Heart right ventricle (tissue), 16 donors: ENCODE measurements at regions not wholly inside any gene's neighbourhood (a gene's known extent, or its start where the extent isn't known, plus 50 kb on each side); places are given as distances from the start of the nearest gene placed in this dataset.

Experiments used
- ATAC-seq, 8 donors: fragments of 200-7000 bp; cut with Tn5 transposase; one replicate each; pipeline ENCODE4 v1.9.1; 2020; ENCODE audit warnings: mild to moderate bottlenecking in 8 of 8, moderate library complexity in 8 of 8, moderate number of reproducible peaks in 1 of 8
- DNase-seq, 2 donors: peaks; one replicate each; pipeline ENCODE4 v3.0.0-alpha.2; 2020
- H3K27ac ChIP-seq, 10 donors: fragments of 200-600 bp; sonication (generic) in 2 of 10; one replicate each; pipeline versions ENCODE4 v1.5.0 to v1.8.0; 2020 to 2022; ENCODE audit warnings: mild to moderate bottlenecking in 3 of 10
- H3K27me3 ChIP-seq, 7 donors: fragments of 200-600 bp; one replicate each; pipeline ENCODE4 v1.8.0; 2021 to 2022; ENCODE audit warnings: mild to moderate bottlenecking in 2 of 7
- H3K36me3 ChIP-seq, 9 donors: fragments of 200-600 bp; sonication (generic) in 1 of 9; one replicate each; pipeline versions ENCODE4 v1.5.0 to v1.8.0; 2020 to 2022; ENCODE audit warnings: mild to moderate bottlenecking in 2 of 9
- H3K4me1 ChIP-seq, 9 donors: fragments of 200-600 bp; sonication (generic) in 1 of 9; one replicate each; pipeline versions ENCODE4 v1.5.0 to v1.8.0; 2020 to 2022; ENCODE audit warnings: mild to moderate bottlenecking in 4 of 9
- H3K4me3 ChIP-seq, 10 donors: fragments of 200-600 bp; sonication (generic) in 2 of 10; one replicate each; pipeline versions ENCODE4 v1.5.0 to v1.8.0; 2020 to 2022; ENCODE audit warnings: mild to moderate bottlenecking in 7 of 10, moderate library complexity in 2 of 10
- H3K9me3 ChIP-seq, 11 donors: fragments of 200-600 bp in 10 of 11; sonication (generic) in 2 of 11; one replicate each; pipeline versions ENCODE4 v1.5.0 to v1.8.0; 2013 to 2022; ENCODE audit warnings: mild to moderate bottlenecking in 2 of 11, control low read depth in 1 of 11, moderate library complexity in 1 of 11
- WGBS, 2 donors: extraction: QIAGEN DNeasy Blood & Tissue Kit; methylation state at CpG; one replicate each; pipeline ENCODE4 v1.1.7; 2013; ENCODE audit warnings: inconsistent platforms in 1 of 2; 5-methylcytosine and 5-hydroxymethylcytosine counted together
- intact Hi-C, 10 donors: fragments of 100-400 bp; cut with DNase I; formaldehyde crosslinking; loops; one replicate each; pipeline versions ENCODE4 v1.11.1 to v1.14.2; 2022
- TF ChIP-seq, protein P1 (sequence below), 9 donors: fragments of 200-600 bp; sonication (generic) in 2 of 9; IDR thresholded peaks; one replicate each; pipeline versions ENCODE4 v1.5.0 to v1.8.0; 2021 to 2022; ENCODE audit warnings: antibody characterized with exemption in 9 of 9, mild to moderate bottlenecking in 5 of 9, moderate library complexity in 1 of 9
- donor health status: Arrhythmogenic right ventricular cardiomyopathy.
- donor health status: ischemic (EF 13 %, LVEDD 7.1; RV severe dilation, severe dysfunction).
- donor health status: healthy with polysubstance abuse.
- donor health status: DM: no; HTN: yes; CAD: no.
- donor health status: DM: no; HTN: no; CAD: no.
- donor health status: ischemic (EF 25% LVEDD 6.9; RV normal size, moderate dysfunction).
- donor health status: ischemic (EF 25% LVEDD 5.7; RV mildly dilated, moderate dysfunction).
- donor health status: healthy.
- donor health status: DM: yes; HTN: yes; CAD: no.
- donor health status: Ischemic cardiomyopathy.
- donor health status: ischemic (EF 35%, LVEDD 5.7; RV mildly dilated, moderate dysfunction).
- donor health status: nonischemic (EF 11% LVEDD 7.7; RV severe dilation, severe dysfunction).
- donor health status: DM: yes; HTN: yes; CAD: no.
- donor health status: PGD.
- donor health status: ischemic (EF 29% LVEDD 5.4; RV normal size, mild dysfunction).
- donor health status: nonischemic (EF 23%, LVEDD 6.1; RV moderate dilation, normal function).

DNA sequence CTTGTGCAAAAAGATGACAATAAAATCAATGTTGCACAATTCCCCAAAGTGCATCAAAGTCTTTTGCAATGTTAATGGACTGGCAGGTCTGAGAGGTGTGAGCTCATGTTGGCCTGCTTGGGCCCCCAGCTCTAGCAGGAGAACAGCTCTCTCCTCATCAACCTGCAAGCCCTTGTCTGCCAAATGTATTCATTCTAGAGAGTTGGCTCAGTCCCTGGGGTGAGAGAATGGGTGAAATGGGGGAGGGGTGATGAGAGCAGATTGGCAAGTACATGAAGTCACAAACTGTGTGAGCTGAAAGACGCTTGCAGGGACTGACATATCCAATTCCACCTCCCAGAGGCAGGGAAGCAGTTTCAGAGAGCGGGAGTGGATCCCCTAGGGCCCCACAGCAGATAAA is 465.1 kb upstream of the ZNF507 start:
- H3K27me3 ChIP-seq, result no peaks in the 10 kb centered on the region
- TF ChIP-seq, protein P1, sequence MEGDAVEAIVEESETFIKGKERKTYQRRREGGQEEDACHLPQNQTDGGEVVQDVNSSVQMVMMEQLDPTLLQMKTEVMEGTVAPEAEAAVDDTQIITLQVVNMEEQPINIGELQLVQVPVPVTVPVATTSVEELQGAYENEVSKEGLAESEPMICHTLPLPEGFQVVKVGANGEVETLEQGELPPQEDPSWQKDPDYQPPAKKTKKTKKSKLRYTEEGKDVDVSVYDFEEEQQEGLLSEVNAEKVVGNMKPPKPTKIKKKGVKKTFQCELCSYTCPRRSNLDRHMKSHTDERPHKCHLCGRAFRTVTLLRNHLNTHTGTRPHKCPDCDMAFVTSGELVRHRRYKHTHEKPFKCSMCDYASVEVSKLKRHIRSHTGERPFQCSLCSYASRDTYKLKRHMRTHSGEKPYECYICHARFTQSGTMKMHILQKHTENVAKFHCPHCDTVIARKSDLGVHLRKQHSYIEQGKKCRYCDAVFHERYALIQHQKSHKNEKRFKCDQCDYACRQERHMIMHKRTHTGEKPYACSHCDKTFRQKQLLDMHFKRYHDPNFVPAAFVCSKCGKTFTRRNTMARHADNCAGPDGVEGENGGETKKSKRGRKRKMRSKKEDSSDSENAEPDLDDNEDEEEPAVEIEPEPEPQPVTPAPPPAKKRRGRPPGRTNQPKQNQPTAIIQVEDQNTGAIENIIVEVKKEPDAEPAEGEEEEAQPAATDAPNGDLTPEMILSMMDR (IDR thresholded peaks at IDR 0.05), result no peak
- DNase-seq (peak in 1 of 2 donors; percentile 32), ATAC-seq (peak; percentile 58 to 94 (median 76))
- peaks cover 0 to 3% (median 0%) of the 10 kb centered on the region in 9 donors for H3K4me1 ChIP-seq
- H3K9me3 ChIP-seq, result no peaks in the 10 kb centered on the region
- no peak overlapping the region for H3K4me3 ChIP-seq
- intact Hi-C loops, result no loop called here
- WGBS, 2 donors, result 15 to 29% methylated on average over 2 of the region's 2 CpGs
- no peaks in the 10 kb centered on the region for H3K36me3 ChIP-seq
- no peak overlapping the region for H3K27ac ChIP-seq

DNA sequence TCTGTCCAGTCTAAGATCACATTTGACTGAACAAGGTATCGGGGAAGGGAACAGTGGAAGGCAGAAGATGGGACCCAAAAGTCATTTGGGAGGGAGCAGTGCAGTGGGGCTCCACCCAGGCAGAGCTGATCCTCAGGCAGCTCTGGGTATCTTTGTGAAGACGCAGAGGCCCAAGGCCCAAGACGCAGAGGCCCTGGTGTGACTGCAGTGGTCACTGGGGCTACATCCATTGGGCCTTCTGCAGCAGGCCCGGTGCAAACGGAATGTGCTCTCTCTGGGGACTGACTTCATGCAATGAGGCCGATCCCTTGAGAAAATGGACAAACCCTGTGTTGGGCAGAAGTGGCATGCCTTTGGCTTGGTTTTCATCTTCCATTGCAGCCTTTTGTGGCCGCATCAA is 463.4 kb upstream of the ZNF507 start:
- Histone ChIP-seq H3K4me1 (peaks cover 0 to 3% (median 0%) of the 10 kb centered on the region in 9 donors), H3K27ac (no peak overlapping the region), H3K36me3 (no peaks in the 10 kb centered on the region), H3K27me3 (no peaks in the 10 kb centered on the region), H3K9me3 (no peaks in the 10 kb centered on the region), H3K4me3 (no peak overlapping the region)
- intact Hi-C loops, result no loop called here
- DNase-seq (no peak), ATAC-seq (no peak)
- WGBS, 2 donors, result 78 to 90% methylated on average over 7 of the region's 7 CpGs
- TF ChIP-seq, protein P1 (IDR thresholded peaks at IDR 0.05), result no peak

DNA sequence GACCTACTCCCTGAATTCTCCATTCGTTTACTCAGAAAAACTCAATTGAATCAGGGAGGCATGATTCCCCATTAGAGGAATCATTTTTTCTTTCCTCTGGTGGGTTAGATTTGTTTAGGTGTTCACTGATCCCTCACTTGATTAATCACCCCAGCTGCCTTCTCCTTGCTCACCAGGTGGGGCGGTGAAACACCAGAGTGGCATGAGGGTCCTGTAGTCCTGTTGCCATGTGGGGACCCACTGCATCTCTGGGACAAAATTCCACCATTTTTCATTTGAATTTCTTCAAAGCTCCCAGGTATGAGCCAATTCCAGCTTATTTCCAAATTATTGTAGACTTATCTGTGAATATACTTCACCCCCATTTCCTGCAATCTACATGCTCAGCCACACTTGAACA is 462.7 kb upstream of the ZNF507 start:
- no peak overlapping the region for H3K4me3 ChIP-seq
- H3K4me1 ChIP-seq, result peaks cover 0 to 3% (median 0%) of the 10 kb centered on the region in 9 donors
- no peaks in the 10 kb centered on the region for H3K36me3 ChIP-seq
- peaks cover 0 to 3% (median 0%) of the 10 kb centered on the region in 7 donors for H3K27me3 ChIP-seq
- intact Hi-C loops, result no loop called here
- ATAC-seq (no peak), DNase-seq (no peak)
- no peaks in the 10 kb centered on the region for H3K9me3 ChIP-seq
- 91 to 92% methylated on average over 2 of the region's 2 CpGs for WGBS, 2 donors
- TF ChIP-seq, protein P1 (IDR thresholded peaks at IDR 0.05), result no peak
- H3K27ac ChIP-seq, result no peak overlapping the region

DNA sequence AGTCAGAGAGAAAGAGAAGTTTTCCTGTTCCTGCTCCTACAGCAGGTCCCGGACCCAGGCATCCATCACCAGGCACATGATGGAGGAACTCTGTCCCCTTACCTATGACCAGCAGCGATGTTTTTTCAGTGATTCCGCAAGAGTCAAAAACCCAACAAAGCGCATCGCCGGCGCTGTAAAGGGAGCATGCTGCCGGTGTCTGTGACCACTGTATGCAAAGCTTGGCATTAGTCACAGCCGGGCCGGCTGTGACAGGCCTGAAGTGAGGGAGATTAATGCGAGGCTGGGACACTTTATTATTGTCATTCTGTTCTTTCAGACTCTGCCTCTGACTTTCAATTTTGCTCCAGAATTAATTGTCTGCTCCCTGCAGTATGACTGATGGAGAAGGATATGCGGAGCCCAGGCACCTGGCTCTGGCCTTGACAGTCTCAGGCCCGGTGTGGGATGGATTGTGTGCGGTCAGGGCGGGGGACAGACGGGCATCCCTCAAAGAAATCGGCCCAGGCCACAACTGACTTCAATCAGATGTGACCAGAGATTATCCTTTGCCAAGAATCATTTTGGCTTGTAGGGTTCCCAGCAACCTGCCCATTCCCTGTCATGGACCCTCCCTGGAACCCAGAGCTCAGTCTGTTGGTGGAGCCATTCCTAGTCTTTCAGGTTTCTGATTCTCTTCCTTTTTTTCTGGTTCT is 462.0 kb upstream of the ZNF507 start:
- DNase-seq, result no peak
- Histone ChIP-seq H3K4me3 (no peak overlapping the region), H3K4me1 (peaks cover 0 to 3% (median 0%) of the 10 kb centered on the region in 9 donors), H3K27me3 (peaks cover 0 to 4% (median 0%) of the 10 kb centered on the region in 7 donors), H3K27ac (no peak overlapping the region), H3K36me3 (no peaks in the 10 kb centered on the region), H3K9me3 (no peaks in the 10 kb centered on the region)
- intact Hi-C loops, result no loop called here
- WGBS, 2 donors, result 89 to 95% methylated on average over 17 of the region's 17 CpGs
- ATAC-seq, result no peak
- TF ChIP-seq, protein P1 (IDR thresholded peaks at IDR 0.05), result no peak
